ENCODE measurements at regions not wholly inside any gene's neighbourhood (a gene's known extent, or its start where the extent isn't known, plus 50 kb on each side); places are given as distances from the start of the nearest gene placed in this dataset.

- DNase-seq (ENCODE audit: low read depth): peak; percentile 96
Measured at GRCh38 chr11:128095466-128095981, 491.8 kb downstream of the ETS1 start.

- DNase-seq (ENCODE audit: low read depth): no peak
Measured at GRCh38 chr11:128093689-128094088, 493.7 kb downstream of the ETS1 start.

GRCh38 chr11:128089962-128090361 lies 497.4 kb downstream of the ETS1 start:
- no peak for DNase-seq (ENCODE audit: low read depth)

GRCh38 chr11:128086794-128087193 lies 500.6 kb downstream of the ETS1 start:
- DNase-seq (ENCODE audit: low read depth): no peak

GRCh38 chr11:128085276-128085675 lies 502.1 kb downstream of the ETS1 start:
- no peak for DNase-seq (ENCODE audit: low read depth)

- DNase-seq (ENCODE audit: low read depth): no peak
Measured at GRCh38 chr11:128082574-128082973, 504.8 kb downstream of the ETS1 start.

- DNase-seq (ENCODE audit: low read depth): no peak
Measured at GRCh38 chr11:128069665-128070064, 517.7 kb downstream of the ETS1 start.

GRCh38 chr11:128067780-128068179 lies 519.6 kb downstream of the ETS1 start:
- no peak for DNase-seq (ENCODE audit: low read depth)

GRCh38 chr11:128066399-128066798 lies 521.0 kb downstream of the ETS1 start:
- no peak for DNase-seq (ENCODE audit: low read depth)

- DNase-seq (ENCODE audit: low read depth): peak; percentile 72
Measured at GRCh38 chr11:128061281-128061871, 526.0 kb downstream of the ETS1 start.

- DNase-seq (ENCODE audit: low read depth): no peak
Measured at GRCh38 chr11:128058580-128059208, 528.7 kb downstream of the ETS1 start.

GRCh38 chr11:128057786-128058395 lies 529.5 kb downstream of the ETS1 start:
- no peak for DNase-seq (ENCODE audit: low read depth)

- DNase-seq (ENCODE audit: low read depth): no peak
Measured at GRCh38 chr11:128055576-128056217, 531.7 kb downstream of the ETS1 start.

GRCh38 chr11:128053981-128054931 lies 533.1 kb downstream of the ETS1 start:
- no peak for DNase-seq (ENCODE audit: low read depth)

- peak; percentile 76 for DNase-seq (ENCODE audit: low read depth)
Measured at GRCh38 chr11:128052912-128053641, 534.3 kb downstream of the ETS1 start.

GRCh38 chr11:128048121-128048520 lies 539.2 kb downstream of the ETS1 start:
- DNase-seq (ENCODE audit: low read depth): no peak

GRCh38 chr11:128047026-128047425 lies 540.3 kb downstream of the ETS1 start:
- DNase-seq (ENCODE audit: low read depth): no peak

GRCh38 chr11:128046213-128046612 lies 541.1 kb downstream of the ETS1 start:
- DNase-seq (ENCODE audit: low read depth): no peak

GRCh38 chr11:128045094-128045725 lies 542.1 kb downstream of the ETS1 start:
- no peak for DNase-seq (ENCODE audit: low read depth)

GRCh38 chr11:128042290-128042751 lies 545.0 kb downstream of the ETS1 start:
- peak; percentile 41 for DNase-seq (ENCODE audit: low read depth)
